ENCODE measurements at regions not wholly inside any gene's neighbourhood (a gene's known extent, or its start where the extent isn't known, plus 50 kb on each side); places are given as distances from the start of the nearest gene placed in this dataset.

- DNase-seq: no peak
Observed at GRCh38 chr12:77619425-77619824, 211.3 kb upstream of the NAV3 start.

GRCh38 chr12:77617818-77618217, 212.9 kb upstream of the NAV3 start:
- no peak for DNase-seq

GRCh38 chr12:77615332-77615731, 215.4 kb upstream of the NAV3 start:
- no peak for DNase-seq

- no peak for DNase-seq
Observed at GRCh38 chr12:77613411-77613810, 217.3 kb upstream of the NAV3 start.

GRCh38 chr12:77610446-77610845, 220.2 kb upstream of the NAV3 start:
- no peak for DNase-seq

GRCh38 chr12:77609016-77609415, 221.7 kb upstream of the NAV3 start:
- DNase-seq: no peak

- DNase-seq: no peak
Observed at GRCh38 chr12:77608271-77608824, 222.3 kb upstream of the NAV3 start.

GRCh38 chr12:77606348-77606747, 224.3 kb upstream of the NAV3 start:
- no peak for DNase-seq

GRCh38 chr12:77603946-77604345, 226.7 kb upstream of the NAV3 start:
- DNase-seq: no peak

GRCh38 chr12:77601069-77601468, 229.6 kb upstream of the NAV3 start:
- no peak for DNase-seq

GRCh38 chr12:77600468-77600843, 230.2 kb upstream of the NAV3 start:
- no peak for DNase-seq

GRCh38 chr12:77599782-77600467, 230.8 kb upstream of the NAV3 start:
- no peak for DNase-seq

- DNase-seq: no peak
Observed at GRCh38 chr12:77594366-77594765, 236.3 kb upstream of the NAV3 start.

GRCh38 chr12:77592836-77593235, 237.9 kb upstream of the NAV3 start:
- no peak for DNase-seq

- DNase-seq: peak; percentile 73
Observed at GRCh38 chr12:77591959-77592743, 238.5 kb upstream of the NAV3 start.

- DNase-seq: no peak
Observed at GRCh38 chr12:77590306-77590705, 240.4 kb upstream of the NAV3 start.

- no peak for DNase-seq
Observed at GRCh38 chr12:77584860-77585259, 245.8 kb upstream of the NAV3 start.

GRCh38 chr12:77578466-77579220, 252.1 kb upstream of the NAV3 start:
- no peak for DNase-seq

- DNase-seq: no peak
Observed at GRCh38 chr12:77577791-77578190, 252.9 kb upstream of the NAV3 start.

- no peak for DNase-seq
Observed at GRCh38 chr12:77575376-77575919, 255.2 kb upstream of the NAV3 start.

GRCh38 chr12:77572371-77572770, 258.3 kb upstream of the NAV3 start:
- no peak for DNase-seq

- DNase-seq: no peak
Observed at GRCh38 chr12:77571768-77572167, 258.9 kb upstream of the NAV3 start.

GRCh38 chr12:77571127-77571526, 259.6 kb upstream of the NAV3 start:
- no peak for DNase-seq

All from NCI-H2227 treated with DMSO at 0.1 percent for 48 hours (cell line).